ENCODE measurements at regions not wholly inside any gene's neighbourhood (a gene's known extent, or its start where the extent isn't known, plus 50 kb on each side); places are given as distances from the start of the nearest gene placed in this dataset.

GRCh38 chr18:56273541-56274219 lies 364.7 kb downstream of the TXNL1 start:
- Histone ChIP-seq H3K4me1 (ENCODE audit: control insufficient read depth, insufficient read depth, low read length) (no peaks in the 10 kb centered on the region), H3K36me3 (ENCODE audit: control insufficient read depth, insufficient read depth, low read length) (no peaks in the 10 kb centered on the region), H3K27ac (ENCODE audit: low read depth, low read length) (no peak overlapping the region), H3K27me3 (ENCODE audit: control insufficient read depth, insufficient read depth, low read length) (no peaks in the 10 kb centered on the region), H3K9ac (ENCODE audit: low read length) (no peak overlapping the region), H3K4me3 (ENCODE audit: low read length) (no peak overlapping the region)

GRCh38 chr18:56270671-56271250 lies 367.6 kb downstream of the TXNL1 start:
- H3K27ac ChIP-seq (ENCODE audit: low read depth, low read length) = no peak overlapping the region
- H3K4me1 ChIP-seq (ENCODE audit: control insufficient read depth, insufficient read depth, low read length) = no peaks in the 10 kb centered on the region
- H3K36me3 ChIP-seq (ENCODE audit: control insufficient read depth, insufficient read depth, low read length) = no peaks in the 10 kb centered on the region
- no peak overlapping the region for H3K4me3 ChIP-seq (ENCODE audit: low read length)
- H3K27me3 ChIP-seq (ENCODE audit: control insufficient read depth, insufficient read depth, low read length) = no peaks in the 10 kb centered on the region
- H3K9ac ChIP-seq (ENCODE audit: low read length) = no peak overlapping the region

GRCh38 chr18:56269958-56270357 lies 368.4 kb downstream of the TXNL1 start:
- Histone ChIP-seq H3K36me3 (ENCODE audit: control insufficient read depth, insufficient read depth, low read length) (no peaks in the 10 kb centered on the region), H3K9ac (ENCODE audit: low read length) (no peak overlapping the region), H3K4me3 (ENCODE audit: low read length) (no peak overlapping the region), H3K27ac (ENCODE audit: low read depth, low read length) (no peak overlapping the region), H3K4me1 (ENCODE audit: control insufficient read depth, insufficient read depth, low read length) (no peaks in the 10 kb centered on the region), H3K27me3 (ENCODE audit: control insufficient read depth, insufficient read depth, low read length) (no peaks in the 10 kb centered on the region)

GRCh38 chr18:56268952-56269351 lies 369.4 kb downstream of the TXNL1 start:
- Histone ChIP-seq H3K9ac (ENCODE audit: low read length) (no peak overlapping the region), H3K4me3 (ENCODE audit: low read length) (no peak overlapping the region), H3K4me1 (ENCODE audit: control insufficient read depth, insufficient read depth, low read length) (no peaks in the 10 kb centered on the region), H3K36me3 (ENCODE audit: control insufficient read depth, insufficient read depth, low read length) (no peaks in the 10 kb centered on the region), H3K27ac (ENCODE audit: low read depth, low read length) (no peak overlapping the region), H3K27me3 (ENCODE audit: control insufficient read depth, insufficient read depth, low read length) (no peaks in the 10 kb centered on the region)

GRCh38 chr18:56267334-56267733 lies 371.1 kb downstream of the TXNL1 start:
- no peaks in the 10 kb centered on the region for H3K27me3 ChIP-seq (ENCODE audit: control insufficient read depth, insufficient read depth, low read length)
- H3K4me1 ChIP-seq (ENCODE audit: control insufficient read depth, insufficient read depth, low read length) = no peaks in the 10 kb centered on the region
- H3K27ac ChIP-seq (ENCODE audit: low read depth, low read length) = no peak overlapping the region
- no peaks in the 10 kb centered on the region for H3K36me3 ChIP-seq (ENCODE audit: control insufficient read depth, insufficient read depth, low read length)
- H3K4me3 ChIP-seq (ENCODE audit: low read length) = no peak overlapping the region
- no peak overlapping the region for H3K9ac ChIP-seq (ENCODE audit: low read length)

- no peaks in the 10 kb centered on the region for H3K4me1 ChIP-seq (ENCODE audit: control insufficient read depth, insufficient read depth, low read length)
- no peak overlapping the region for H3K27ac ChIP-seq (ENCODE audit: low read depth, low read length)
- H3K27me3 ChIP-seq (ENCODE audit: control insufficient read depth, insufficient read depth, low read length) = no peaks in the 10 kb centered on the region
- no peak overlapping the region for H3K4me3 ChIP-seq (ENCODE audit: low read length)
- no peaks in the 10 kb centered on the region for H3K36me3 ChIP-seq (ENCODE audit: control insufficient read depth, insufficient read depth, low read length)
- no peak overlapping the region for H3K9ac ChIP-seq (ENCODE audit: low read length)
These were observed 380.2 kb downstream of the TXNL1 start for GRCh38 chr18:56258178-56258577.

GRCh38 chr18:56257205-56257604 lies 381.2 kb downstream of the TXNL1 start:
- no peak overlapping the region for H3K9ac ChIP-seq (ENCODE audit: low read length)
- H3K27ac ChIP-seq (ENCODE audit: low read depth, low read length) = no peak overlapping the region
- no peaks in the 10 kb centered on the region for H3K36me3 ChIP-seq (ENCODE audit: control insufficient read depth, insufficient read depth, low read length)
- no peaks in the 10 kb centered on the region for H3K27me3 ChIP-seq (ENCODE audit: control insufficient read depth, insufficient read depth, low read length)
- no peak overlapping the region for H3K4me3 ChIP-seq (ENCODE audit: low read length)
- H3K4me1 ChIP-seq (ENCODE audit: control insufficient read depth, insufficient read depth, low read length) = no peaks in the 10 kb centered on the region

GRCh38 chr18:56256659-56257058 lies 381.7 kb downstream of the TXNL1 start:
- H3K4me1 ChIP-seq (ENCODE audit: control insufficient read depth, insufficient read depth, low read length) = no peaks in the 10 kb centered on the region
- H3K9ac ChIP-seq (ENCODE audit: low read length) = no peak overlapping the region
- no peak overlapping the region for H3K27ac ChIP-seq (ENCODE audit: low read depth, low read length)
- no peaks in the 10 kb centered on the region for H3K36me3 ChIP-seq (ENCODE audit: control insufficient read depth, insufficient read depth, low read length)
- no peaks in the 10 kb centered on the region for H3K27me3 ChIP-seq (ENCODE audit: control insufficient read depth, insufficient read depth, low read length)
- H3K4me3 ChIP-seq (ENCODE audit: low read length) = no peak overlapping the region

- no peak overlapping the region for H3K4me3 ChIP-seq (ENCODE audit: low read length)
- H3K9ac ChIP-seq (ENCODE audit: low read length) = no peak overlapping the region
- no peaks in the 10 kb centered on the region for H3K36me3 ChIP-seq (ENCODE audit: control insufficient read depth, insufficient read depth, low read length)
- no peaks in the 10 kb centered on the region for H3K27me3 ChIP-seq (ENCODE audit: control insufficient read depth, insufficient read depth, low read length)
- no peak overlapping the region for H3K27ac ChIP-seq (ENCODE audit: low read depth, low read length)
- no peaks in the 10 kb centered on the region for H3K4me1 ChIP-seq (ENCODE audit: control insufficient read depth, insufficient read depth, low read length)
These were observed 383.0 kb downstream of the TXNL1 start for GRCh38 chr18:56255381-56255780.

GRCh38 chr18:56252456-56252855 lies 385.9 kb downstream of the TXNL1 start:
- no peaks in the 10 kb centered on the region for H3K36me3 ChIP-seq (ENCODE audit: control insufficient read depth, insufficient read depth, low read length)
- H3K27me3 ChIP-seq (ENCODE audit: control insufficient read depth, insufficient read depth, low read length) = no peaks in the 10 kb centered on the region
- no peaks in the 10 kb centered on the region for H3K4me1 ChIP-seq (ENCODE audit: control insufficient read depth, insufficient read depth, low read length)
- H3K4me3 ChIP-seq (ENCODE audit: low read length) = no peak overlapping the region
- no peak overlapping the region for H3K9ac ChIP-seq (ENCODE audit: low read length)
- no peak overlapping the region for H3K27ac ChIP-seq (ENCODE audit: low read depth, low read length)

- Histone ChIP-seq H3K27ac (ENCODE audit: low read depth, low read length) (no peak overlapping the region), H3K4me1 (ENCODE audit: control insufficient read depth, insufficient read depth, low read length) (peaks cover 3% of the 10 kb centered on the region), H3K9ac (ENCODE audit: low read length) (no peak overlapping the region), H3K4me3 (ENCODE audit: low read length) (no peak overlapping the region), H3K36me3 (ENCODE audit: control insufficient read depth, insufficient read depth, low read length) (no peaks in the 10 kb centered on the region), H3K27me3 (ENCODE audit: control insufficient read depth, insufficient read depth, low read length) (no peaks in the 10 kb centered on the region)
These were observed 389.7 kb downstream of the TXNL1 start for GRCh38 chr18:56248610-56249235.

- Histone ChIP-seq H3K4me3 (ENCODE audit: low read length) (no peak overlapping the region), H3K27ac (ENCODE audit: low read depth, low read length) (no peak overlapping the region), H3K27me3 (ENCODE audit: control insufficient read depth, insufficient read depth, low read length) (no peaks in the 10 kb centered on the region), H3K36me3 (ENCODE audit: control insufficient read depth, insufficient read depth, low read length) (no peaks in the 10 kb centered on the region), H3K4me1 (ENCODE audit: control insufficient read depth, insufficient read depth, low read length) (peaks cover 3% of the 10 kb centered on the region), H3K9ac (ENCODE audit: low read length) (no peak overlapping the region)
These were observed 391.5 kb downstream of the TXNL1 start for GRCh38 chr18:56246916-56247315.

All from rectal smooth muscle tissue (tissue), 1 donor.